ENCODE measurements at regions not wholly inside any gene's neighbourhood (a gene's known extent, or its start where the extent isn't known, plus 50 kb on each side); places are given as distances from the start of the nearest gene placed in this dataset.

DNA sequence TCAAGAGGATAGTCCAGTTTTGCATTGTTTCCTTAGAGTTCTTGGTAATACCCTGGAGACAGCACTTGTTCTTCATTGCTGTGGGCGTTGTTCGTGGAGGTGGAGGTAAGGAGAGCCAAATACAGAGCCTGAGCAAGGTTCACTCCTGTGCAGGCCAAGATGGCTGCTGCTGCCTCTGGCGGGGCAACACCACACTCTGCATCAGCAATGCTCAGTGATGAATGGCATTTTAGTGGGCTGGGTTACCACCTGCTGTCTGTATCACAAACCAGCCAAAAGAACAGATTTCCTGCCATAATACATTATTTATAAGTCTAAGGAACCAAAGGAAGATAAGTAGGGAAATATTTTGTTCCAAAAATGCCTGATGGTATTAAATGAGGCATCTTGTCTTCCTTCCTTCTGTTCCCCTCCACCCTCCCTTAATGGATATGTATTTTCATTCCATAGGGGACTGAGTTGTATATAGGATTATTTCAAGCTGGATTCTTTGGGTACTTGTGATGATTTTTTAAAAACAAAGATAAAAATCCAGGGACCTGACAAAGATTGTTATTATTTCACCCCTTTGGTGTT lies 61.6 kb upstream of the LIMCH1 start:
- no peak for TF ChIP-seq EZH2 (IDR thresholded peaks at IDR 0.05; ENCODE audit: borderline replicate concordance)
- TF ChIP-seq, protein P1, sequence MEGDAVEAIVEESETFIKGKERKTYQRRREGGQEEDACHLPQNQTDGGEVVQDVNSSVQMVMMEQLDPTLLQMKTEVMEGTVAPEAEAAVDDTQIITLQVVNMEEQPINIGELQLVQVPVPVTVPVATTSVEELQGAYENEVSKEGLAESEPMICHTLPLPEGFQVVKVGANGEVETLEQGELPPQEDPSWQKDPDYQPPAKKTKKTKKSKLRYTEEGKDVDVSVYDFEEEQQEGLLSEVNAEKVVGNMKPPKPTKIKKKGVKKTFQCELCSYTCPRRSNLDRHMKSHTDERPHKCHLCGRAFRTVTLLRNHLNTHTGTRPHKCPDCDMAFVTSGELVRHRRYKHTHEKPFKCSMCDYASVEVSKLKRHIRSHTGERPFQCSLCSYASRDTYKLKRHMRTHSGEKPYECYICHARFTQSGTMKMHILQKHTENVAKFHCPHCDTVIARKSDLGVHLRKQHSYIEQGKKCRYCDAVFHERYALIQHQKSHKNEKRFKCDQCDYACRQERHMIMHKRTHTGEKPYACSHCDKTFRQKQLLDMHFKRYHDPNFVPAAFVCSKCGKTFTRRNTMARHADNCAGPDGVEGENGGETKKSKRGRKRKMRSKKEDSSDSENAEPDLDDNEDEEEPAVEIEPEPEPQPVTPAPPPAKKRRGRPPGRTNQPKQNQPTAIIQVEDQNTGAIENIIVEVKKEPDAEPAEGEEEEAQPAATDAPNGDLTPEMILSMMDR (IDR thresholded peaks at IDR 0.05; ENCODE audit: poor library complexity), result no peak
- no peak for TF ChIP-seq EZH2phosphoT487 (IDR thresholded peaks at IDR 0.05; ENCODE audit: low read depth, severe bottlenecking, unreplicated experiment)
